H7 (cell line): ENCODE measurements at regions not wholly inside any gene's neighbourhood (a gene's known extent, or its start where the extent isn't known, plus 50 kb on each side); places are given as distances from the start of the nearest gene placed in this dataset.
"Not testable (repeated sequence)": the region's sequence is repeated elsewhere in the genome, so short reads cannot be mapped to it uniquely, and the experiment has no call there.

Experiments used
- DNase-seq: peaks from one replicate; pipeline ENCODE4 v3.0.0; 2012
- H3K27me3 ChIP-seq: 2 replicates; pipeline ENCODE4 v1.6.0; 2011; ENCODE audit warnings: mild to moderate bottlenecking, low read length; ENCODE audit not compliant: control insufficient read depth, insufficient read depth
- H3K36me3 ChIP-seq: replicated peaks from 2 replicates; pipeline ENCODE4 v1.5.1; 2011; ENCODE audit warnings: low read length; ENCODE audit not compliant: control insufficient read depth, insufficient read depth
- H3K4me3 ChIP-seq: 2 replicates; pipeline ENCODE4 v1.5.1; 2011; ENCODE audit warnings: low read depth, mild to moderate bottlenecking, control low read depth, low read length, moderate library complexity; ENCODE audit not compliant: insufficient read depth

DNA sequence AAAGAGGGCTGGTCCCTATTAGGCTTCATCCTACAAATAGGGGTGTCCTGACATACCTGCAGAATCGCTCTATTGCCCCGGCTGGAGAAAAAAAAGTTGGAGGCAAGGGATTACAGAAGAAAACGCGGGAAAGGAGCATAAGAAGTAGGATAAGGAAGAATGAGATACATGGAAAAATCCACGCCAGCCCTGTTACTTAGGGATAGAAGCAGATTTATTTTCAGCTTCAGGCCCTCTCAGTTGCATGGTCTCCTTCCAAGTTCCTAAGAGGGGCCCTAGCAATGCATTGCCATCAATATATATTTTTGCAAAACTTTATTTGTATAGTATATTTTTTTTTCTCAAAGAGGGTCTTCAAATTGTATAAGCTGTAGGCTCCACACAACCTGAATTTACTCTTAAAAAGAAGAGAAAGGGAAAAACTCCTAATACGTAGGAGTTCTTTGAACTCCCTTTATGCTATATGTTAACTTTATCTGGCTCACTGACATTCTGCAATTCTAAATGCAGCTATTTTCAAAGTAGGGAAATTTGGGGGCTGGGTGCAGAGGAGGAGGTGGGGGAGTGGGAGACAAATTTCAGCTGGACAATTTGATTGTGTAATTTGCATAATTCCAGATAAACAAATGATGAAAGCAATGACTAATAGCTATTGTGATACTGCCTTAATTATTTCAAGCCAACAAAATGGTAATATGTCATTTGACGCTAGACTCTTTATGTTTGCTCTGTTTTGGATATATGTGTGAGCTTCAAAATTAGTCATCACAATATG is 137.7 kb upstream of the TRHDE start:
- no peaks in the 10 kb centered on the region for H3K36me3 ChIP-seq
- DNase-seq: no peak
- no peak overlapping the region for H3K4me3 ChIP-seq
- no peaks in the 10 kb centered on the region for H3K27me3 ChIP-seq

DNA sequence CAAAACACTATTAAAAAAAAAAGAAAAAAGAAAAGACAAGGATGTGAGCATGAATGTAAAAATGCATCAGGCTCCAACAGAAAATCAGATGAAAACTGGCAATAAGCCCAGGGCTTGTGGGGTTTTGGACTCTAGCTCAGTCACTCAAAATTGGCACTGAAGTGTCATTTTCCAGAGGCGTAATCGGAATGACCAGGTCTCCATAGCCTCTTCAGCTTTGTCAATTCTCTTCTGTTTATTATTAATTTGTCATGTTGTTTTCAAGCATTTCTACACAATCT is 137.2 kb upstream of the TRHDE start:
- DNase-seq: no peak
- Histone ChIP-seq H3K36me3 (no peaks in the 10 kb centered on the region), H3K4me3 (no peak overlapping the region), H3K27me3 (no peaks in the 10 kb centered on the region)

DNA sequence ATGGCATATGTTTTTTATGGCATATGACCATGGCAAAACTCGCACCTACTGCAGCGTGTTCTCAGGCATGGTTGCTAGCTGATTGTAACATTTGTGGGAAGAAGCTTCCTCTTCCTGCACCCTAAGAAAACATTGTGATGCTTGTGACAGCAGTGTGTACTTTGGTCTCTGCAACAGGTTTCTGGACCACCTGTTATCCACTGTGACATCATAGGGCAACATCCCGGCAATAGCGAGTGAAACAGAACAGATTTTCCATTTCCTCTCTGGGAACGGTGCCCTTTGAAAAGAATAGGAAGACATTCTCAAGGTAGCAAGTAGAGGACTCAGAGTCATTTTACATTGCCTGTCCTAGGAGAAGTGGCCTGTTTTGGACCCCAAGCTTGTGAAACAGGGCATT is 135.4 kb upstream of the TRHDE start:
- Histone ChIP-seq H3K4me3 (no peak overlapping the region), H3K27me3 (no peaks in the 10 kb centered on the region), H3K36me3 (no peaks in the 10 kb centered on the region)
- DNase-seq: no peak

DNA sequence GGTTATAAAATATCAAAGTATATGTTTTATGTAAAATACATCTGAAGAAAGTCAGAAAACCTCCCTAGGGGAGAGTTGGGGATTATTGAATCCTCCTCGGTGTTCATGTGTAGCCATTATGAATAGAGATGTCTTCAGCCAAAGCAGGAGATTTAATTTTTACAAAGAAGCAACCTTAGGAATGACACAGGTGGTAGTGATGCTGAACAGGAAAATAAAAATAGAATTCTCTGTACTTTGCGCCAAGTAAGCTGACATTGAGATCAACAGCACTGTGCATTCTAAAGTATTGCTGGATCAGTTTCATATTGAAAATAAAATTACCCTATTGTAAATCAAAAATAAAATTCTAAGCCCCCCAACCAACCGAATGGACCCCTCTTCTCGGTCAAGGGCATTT is 132.8 kb upstream of the TRHDE start:
- no peak for DNase-seq
- H3K4me3 ChIP-seq: no peak overlapping the region
- H3K27me3 ChIP-seq: no peaks in the 10 kb centered on the region
- H3K36me3 ChIP-seq: no peaks in the 10 kb centered on the region

DNA sequence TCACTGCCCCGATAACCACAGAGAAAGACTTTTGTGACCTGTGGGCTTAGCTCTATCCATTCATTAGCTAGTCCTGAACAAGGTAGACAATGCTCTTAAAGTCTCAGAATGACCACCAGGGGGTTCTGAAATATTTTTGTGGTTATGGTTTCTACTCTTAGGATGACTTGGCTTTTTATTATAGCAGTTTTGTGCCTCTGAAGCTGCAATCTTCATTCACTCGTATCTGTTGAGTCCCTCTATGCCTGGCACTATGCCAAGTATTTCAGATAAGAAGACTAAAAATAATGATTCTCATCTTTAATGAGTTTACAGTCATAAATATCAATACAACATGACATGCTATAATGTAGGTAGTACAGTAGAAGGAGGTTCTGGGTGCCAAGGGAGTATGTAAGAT is 130.8 kb upstream of the TRHDE start:
- Histone ChIP-seq H3K4me3 (no peak overlapping the region), H3K36me3 (no peaks in the 10 kb centered on the region), H3K27me3 (no peaks in the 10 kb centered on the region)
- DNase-seq: no peak

DNA sequence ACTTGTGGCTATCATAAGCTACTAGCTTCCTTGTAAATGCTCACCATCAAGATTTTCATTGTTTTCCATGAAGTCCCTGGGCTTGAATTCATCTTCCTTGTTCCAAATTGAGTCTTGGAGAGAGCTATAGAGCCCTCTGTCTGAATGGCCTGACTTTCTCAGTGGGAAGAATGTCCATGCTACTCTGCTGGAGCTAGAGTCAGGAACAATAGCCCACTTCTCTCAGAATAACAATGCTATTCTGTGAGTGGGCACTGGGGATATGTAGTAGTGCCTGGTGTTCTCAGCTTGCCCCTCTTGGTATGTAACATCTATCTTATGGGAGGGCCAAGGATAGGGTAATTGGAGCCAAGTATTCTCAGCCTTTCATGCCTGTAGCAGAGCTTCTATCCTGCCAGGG is 127.6 kb upstream of the TRHDE start:
- no peak for DNase-seq
- Histone ChIP-seq H3K27me3 (no peaks in the 10 kb centered on the region), H3K36me3 (no peaks in the 10 kb centered on the region), H3K4me3 (no peak overlapping the region)

DNA sequence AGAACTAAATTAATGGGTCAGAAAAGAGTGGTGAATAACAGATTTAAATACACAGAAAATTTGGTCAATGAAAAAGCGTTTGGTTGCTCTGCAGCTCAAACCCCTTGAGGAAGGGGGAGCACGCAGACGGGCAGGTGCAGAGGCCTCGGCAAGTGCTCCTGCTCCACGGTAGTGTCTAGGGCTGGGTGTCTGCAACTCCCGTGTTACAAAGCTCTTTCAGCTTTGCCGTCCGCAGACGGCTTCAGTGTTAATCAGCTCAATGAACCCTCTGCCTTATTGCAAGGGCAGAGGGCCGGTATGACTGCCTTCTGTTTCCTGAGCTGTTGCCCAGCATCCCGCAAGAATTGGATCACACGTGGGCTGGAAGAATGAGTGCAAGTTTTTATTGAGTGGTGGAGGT is 125.7 kb upstream of the TRHDE start:
- no peaks in the 10 kb centered on the region for H3K27me3 ChIP-seq

DNA sequence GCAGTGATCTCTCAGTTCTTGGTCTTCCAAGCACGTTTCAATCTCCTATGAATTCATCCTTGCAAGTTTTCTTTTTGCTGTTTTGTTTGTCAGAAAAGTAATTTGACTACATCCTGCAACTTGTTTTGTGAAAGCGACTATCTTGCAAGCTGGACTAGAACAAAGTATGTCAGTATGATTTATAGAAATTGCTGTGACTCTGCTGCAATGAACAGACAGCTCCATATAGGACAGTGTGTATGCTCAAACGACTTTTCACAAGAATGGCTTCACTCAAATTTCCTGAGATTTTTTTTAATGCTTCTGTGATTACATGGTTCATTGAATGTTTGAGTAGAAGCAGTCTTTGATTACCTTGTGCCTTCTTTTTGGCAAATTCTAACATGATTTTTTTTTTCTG is 123.5 kb upstream of the TRHDE start:
- no peaks in the 10 kb centered on the region for H3K27me3 ChIP-seq

More for the DNA sequence above, 125.7 kb upstream of the TRHDE start:
- DNase-seq: no peak
- H3K4me3 ChIP-seq: no peak overlapping the region
- no peaks in the 10 kb centered on the region for H3K36me3 ChIP-seq

DNA sequence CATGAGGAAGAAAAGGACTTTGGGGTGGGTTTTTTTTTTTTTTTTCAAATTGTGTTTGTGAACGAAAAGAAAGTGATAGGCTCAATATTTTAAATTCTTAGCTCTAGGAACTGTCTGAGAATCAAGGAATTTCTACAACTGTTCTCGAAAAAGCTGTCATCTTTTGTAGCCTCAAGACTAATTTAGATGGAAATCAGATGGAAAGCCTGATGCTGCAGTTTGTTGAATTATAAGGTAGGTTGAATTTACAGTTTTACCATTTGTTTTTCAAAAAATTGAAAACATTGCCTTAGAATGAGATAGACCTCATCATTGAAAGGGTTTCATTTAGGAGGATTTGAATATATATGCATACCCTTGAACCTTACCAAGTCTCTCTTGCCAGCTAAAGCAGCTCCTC is 109.3 kb upstream of the TRHDE start:
- DNase-seq: no peak
- Histone ChIP-seq H3K36me3 (no peaks in the 10 kb centered on the region), H3K27me3 (no peaks in the 10 kb centered on the region), H3K4me3 (no peak overlapping the region)

More for the DNA sequence above, 123.5 kb upstream of the TRHDE start:
- Histone ChIP-seq H3K36me3 (no peaks in the 10 kb centered on the region), H3K4me3 (no peak overlapping the region)
- no peak for DNase-seq

DNA sequence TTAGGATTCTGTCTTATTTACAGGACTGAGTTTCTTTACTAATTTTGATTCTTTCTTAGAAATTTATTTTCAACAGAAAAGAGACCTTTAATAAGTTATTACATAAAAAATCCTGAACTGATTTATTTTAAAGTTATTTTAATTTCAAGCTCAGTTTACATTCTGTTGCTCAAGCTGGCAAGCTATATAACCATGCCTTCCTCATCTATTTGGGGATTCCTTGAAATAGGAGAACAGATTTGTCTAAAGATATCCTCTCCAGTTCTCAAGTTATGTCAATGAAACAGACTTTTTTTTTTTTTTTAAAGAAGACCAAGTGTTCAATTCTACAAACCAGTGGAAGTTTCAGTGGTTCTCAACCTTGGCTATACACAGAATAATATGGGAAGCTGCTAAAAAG is 103.3 kb upstream of the TRHDE start:
- H3K27me3 ChIP-seq: no peaks in the 10 kb centered on the region
- no peak overlapping the region for H3K4me3 ChIP-seq
- no peaks in the 10 kb centered on the region for H3K36me3 ChIP-seq
- no peak for DNase-seq

DNA sequence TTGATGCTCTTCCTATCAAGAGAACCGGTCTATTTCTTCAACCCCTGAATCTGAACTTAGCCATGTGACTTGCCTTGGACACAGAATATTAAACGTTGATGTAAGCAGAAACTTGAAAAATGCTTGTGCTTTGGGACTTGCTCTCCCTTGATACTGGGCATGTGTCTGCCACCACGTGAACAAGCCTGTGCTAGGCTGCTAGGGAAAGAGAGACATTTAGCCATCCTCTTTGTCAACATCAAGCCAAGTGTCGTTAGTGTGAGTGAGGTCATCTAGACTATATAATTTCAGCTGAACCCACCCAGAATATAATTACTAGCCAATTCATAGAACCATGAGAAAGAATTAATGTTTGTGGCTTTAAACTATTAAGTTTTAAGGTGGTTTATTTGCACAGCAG is 98.2 kb upstream of the TRHDE start:
- H3K4me3 ChIP-seq: no peak overlapping the region
- no peaks in the 10 kb centered on the region for H3K27me3 ChIP-seq
- H3K36me3 ChIP-seq: no peaks in the 10 kb centered on the region
- no peak for DNase-seq

DNA sequence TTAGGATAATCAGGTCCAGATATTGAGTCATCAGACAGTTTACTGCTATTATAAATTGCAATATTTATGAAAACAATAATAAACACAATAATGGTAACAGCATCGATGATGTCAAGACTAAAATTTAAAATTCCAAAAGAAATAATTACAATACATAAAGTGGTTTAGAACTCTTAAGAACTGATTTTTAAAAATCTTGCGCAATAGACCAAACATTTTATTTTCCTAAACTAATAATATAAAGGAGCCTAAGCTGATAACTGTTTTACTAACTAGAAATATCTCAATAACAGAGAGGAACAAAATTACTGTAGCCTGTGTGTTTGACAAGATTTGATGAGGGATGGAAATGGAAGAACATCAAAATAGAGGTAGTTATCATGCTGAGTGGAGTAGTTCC is 93.9 kb upstream of the TRHDE start:
- DNase-seq: no peak
- H3K36me3 ChIP-seq: no peaks in the 10 kb centered on the region
- H3K27me3 ChIP-seq: no peaks in the 10 kb centered on the region
- no peak overlapping the region for H3K4me3 ChIP-seq

DNA sequence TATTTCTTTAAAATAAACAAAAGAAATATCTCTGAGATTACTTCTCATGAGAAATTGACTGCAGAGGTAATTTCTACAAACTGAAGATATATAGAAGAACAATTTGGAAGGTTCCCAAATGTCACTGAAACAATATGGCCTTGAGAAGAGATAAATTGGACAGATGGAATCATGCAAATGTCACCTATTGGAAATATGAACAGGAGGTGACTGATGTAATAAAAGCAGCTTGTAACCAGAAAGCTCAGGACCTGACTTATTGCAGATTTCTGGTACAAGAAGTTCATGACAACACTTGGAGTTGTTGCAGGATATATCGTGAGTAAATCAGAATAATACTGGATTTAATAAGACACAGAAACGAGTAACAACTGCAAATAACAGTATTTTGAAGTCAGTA is 93.3 kb upstream of the TRHDE start:
- Histone ChIP-seq H3K36me3 (no peaks in the 10 kb centered on the region), H3K27me3 (no peaks in the 10 kb centered on the region), H3K4me3 (no peak overlapping the region)
- no peak for DNase-seq

DNA sequence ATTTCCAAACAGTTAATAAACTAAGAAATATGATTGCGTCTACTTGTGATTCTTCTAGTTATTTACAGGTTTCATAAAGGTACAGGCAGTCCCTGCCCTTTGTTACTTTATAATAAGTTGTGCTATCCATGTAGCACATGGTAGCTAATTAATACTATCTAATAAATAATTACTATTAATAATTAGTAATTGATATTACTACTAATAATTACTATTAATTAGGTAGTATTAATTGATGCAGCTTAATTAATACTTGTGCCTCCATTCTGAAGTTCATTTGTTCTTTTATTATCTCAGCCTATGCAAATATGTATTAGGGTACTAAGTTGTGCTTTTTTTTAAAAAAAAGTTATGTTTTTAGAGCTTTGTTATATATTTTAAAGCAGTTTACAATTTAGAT is 92.3 kb upstream of the TRHDE start:
- H3K4me3 ChIP-seq: no peak overlapping the region
- H3K36me3 ChIP-seq: no peaks in the 10 kb centered on the region
- no peak for DNase-seq
- H3K27me3 ChIP-seq: no peaks in the 10 kb centered on the region

DNA sequence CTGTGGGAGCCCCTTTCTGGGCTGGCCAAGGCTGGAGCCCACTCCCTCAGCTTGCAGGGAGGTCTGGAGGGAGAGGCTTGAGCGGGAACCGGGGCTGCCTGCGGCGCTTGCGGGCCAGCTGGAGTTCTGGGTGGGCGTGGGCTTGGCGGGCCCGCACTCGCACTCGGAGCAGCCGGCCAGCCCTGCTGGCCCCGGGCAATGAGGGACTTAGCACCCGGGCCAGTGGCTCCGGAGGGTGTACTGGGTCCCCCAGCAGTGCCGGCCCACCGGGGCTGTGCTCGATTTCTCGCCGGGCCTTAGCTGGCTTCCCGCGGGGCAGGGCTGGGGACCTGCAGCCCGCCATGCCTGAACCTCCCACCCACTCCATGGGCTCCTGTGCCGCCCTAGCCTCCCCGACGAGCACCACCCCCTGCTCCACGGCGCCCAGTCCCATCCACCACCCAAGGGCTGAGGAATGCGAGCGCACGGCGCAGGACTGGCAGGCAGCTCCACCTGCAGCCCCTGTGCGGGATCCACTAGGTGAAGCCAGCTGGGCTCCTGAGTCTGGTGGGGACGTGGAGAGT is 87.1 kb upstream of the TRHDE start:
- H3K4me3 ChIP-seq, H3K27me3 ChIP-seq, H3K36me3 ChIP-seq, DNase-seq: not testable (repeated sequence)

DNA sequence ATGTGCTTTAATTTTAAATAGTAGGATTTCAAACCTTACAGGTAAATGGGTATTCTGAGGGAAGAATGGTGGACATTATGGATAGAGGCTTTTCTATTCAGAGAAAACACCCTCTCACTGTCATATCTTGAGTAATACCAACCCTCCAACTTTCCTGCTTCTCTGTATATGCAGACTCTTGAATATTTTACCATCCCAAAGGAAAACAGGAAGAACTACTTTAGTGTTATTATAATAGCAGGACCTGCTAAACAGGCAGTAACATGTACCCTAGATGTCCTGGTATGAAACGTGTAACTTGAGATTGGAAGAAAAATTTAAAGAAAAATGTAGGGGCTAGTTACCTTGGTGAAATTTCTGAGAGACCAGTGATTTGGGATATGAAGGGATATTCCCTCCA is 82.9 kb upstream of the TRHDE start:
- DNase-seq: no peak
- H3K4me3 ChIP-seq: no peak overlapping the region
- H3K36me3 ChIP-seq: no peaks in the 10 kb centered on the region
- no peaks in the 10 kb centered on the region for H3K27me3 ChIP-seq
